CD4-positive, alpha-beta T cell (primary cell): ENCODE measurements at regions not wholly inside any gene's neighbourhood (a gene's known extent, or its start where the extent isn't known, plus 50 kb on each side); places are given as distances from the start of the nearest gene placed in this dataset.

Source experiments
- ATAC-seq: fragments of 200-7000 bp; cut with Tn5 transposase; one replicate; pipeline ENCODE4 v1.10.0; 2022; ENCODE audit warnings: mild to moderate bottlenecking; ENCODE audit not compliant: poor library complexity
- CTCF ChIA-PET: fragments of 350-600 bp; sonication (Branson Sonifier 250); formaldehyde crosslinking; loops from one replicate; lab custom pipeline; 2021; ENCODE audit warnings: antibody characterized with exemption, inconsistent platforms; lab: Charles Lee
- POLR2A ChIA-PET: fragments of 350-600 bp; sonication (Branson Sonifier 250); formaldehyde crosslinking; loops from one replicate; lab custom pipeline; 2021; ENCODE audit warnings: antibody characterized with exemption, inconsistent platforms; lab: Charles Lee
- DNase-seq, 14 experiments: peaks; one replicate each; pipeline ENCODE4 v3.0.0-alpha.2; 2013 to 2020; ENCODE audit warnings: mixed read lengths in 2 of 14
- H3K27ac ChIP-seq, 2 donors: one replicate each; pipeline versions ENCODE4 v1.5.1 to v1.7.0; 2013; ENCODE audit warnings: low read length in 2 of 2, low read depth in 1 of 2, mild to moderate bottlenecking in 1 of 2
- H3K27me3 ChIP-seq, 2 experiments: 1 replicate in 1 of 2; 2 replicates in 1 of 2; pipeline versions ENCODE4 v1.6.1 to v1.7.0; 2013; ENCODE audit warnings: low read length in 2 of 2, control low read depth in 1 of 2, mild to moderate bottlenecking in 1 of 2, moderate library complexity in 1 of 2; ENCODE audit not compliant: insufficient read depth in 2 of 2, control insufficient read depth in 1 of 2
- H3K36me3 ChIP-seq: one replicate; pipeline ENCODE4 v1.6.1; 2013; ENCODE audit warnings: low read length, control low read depth; ENCODE audit not compliant: insufficient read depth
- H3K4me1 ChIP-seq: one replicate; pipeline ENCODE4 v1.6.1; 2013; ENCODE audit warnings: low read length, control low read depth; ENCODE audit not compliant: insufficient read depth
- H3K4me3 ChIP-seq: one replicate; pipeline ENCODE4 v1.5.1; 2013; ENCODE audit warnings: mild to moderate bottlenecking, low read length, moderate library complexity
- H3K9me3 ChIP-seq, 2 experiments: 1 replicate in 1 of 2; 2 replicates in 1 of 2; pipeline versions ENCODE4 v1.6.1 to v1.7.0; 2013; ENCODE audit warnings: low read length in 2 of 2, mild to moderate bottlenecking in 2 of 2, control low read depth in 1 of 2, moderate library complexity in 1 of 2; ENCODE audit not compliant: control insufficient read depth in 1 of 2, insufficient read depth in 1 of 2
- H3K27ac Mint-ChIP-seq: one replicate; pipeline ENCODE4 v1.8.0; 2020; ENCODE audit warnings: mixed read lengths
- H3K27me3 Mint-ChIP-seq: one replicate; pipeline ENCODE4 v1.8.0; 2021; ENCODE audit warnings: mixed read lengths
- H3K36me3 Mint-ChIP-seq: one replicate; pipeline ENCODE4 v1.8.0; 2021; ENCODE audit warnings: low read depth, mixed read lengths
- H3K4me1 Mint-ChIP-seq: one replicate; pipeline ENCODE4 v1.8.0; 2021; ENCODE audit warnings: low read depth, mixed read lengths
- H3K4me3 Mint-ChIP-seq: one replicate; pipeline ENCODE4 v1.8.0; 2020; ENCODE audit warnings: mild to moderate bottlenecking, mixed read lengths
- H3K9me3 Mint-ChIP-seq: one replicate; pipeline ENCODE4 v1.8.0; 2020; ENCODE audit warnings: mixed read lengths
- intact Hi-C, 2 experiments: fragments of 100-400 bp; cut with DNase I in 1 of 2; cut with micrococcal nuclease in 1 of 2; formaldehyde crosslinking; loops; one replicate each; pipeline versions ENCODE4 v1.15.1 to v1.9.0; 2023 to 2025; cut with DNase I, micrococcal nuclease
- TF ChIP-seq, protein P1 (sequence below): fragments of 200-600 bp; IDR thresholded peaks from one replicate; pipeline ENCODE4 v1.8.0; 2022; ENCODE audit warnings: antibody characterized with exemption, mild to moderate bottlenecking

- POLR2A ChIA-PET = interaction anchor here (0.7 kb wide), 1 partner anchor 200 kb away, joined by 5 read pairs; no protein-coding TSS in a partner anchor
- Mint-ChIP-seq H3K27me3 (no peaks in the 10 kb centered on the region), H3K27ac (no peak overlapping the region), H3K9me3 (no peaks in the 10 kb centered on the region), H3K4me3 (no peak overlapping the region), H3K36me3 (no peaks in the 10 kb centered on the region), H3K4me1 (no peaks in the 10 kb centered on the region)
- ATAC-seq (no peak), DNase-seq (no peak)
- no peak overlapping the region for H3K27ac ChIP-seq
- intact Hi-C loops = no loop called here
- H3K9me3 ChIP-seq = peaks cover 0 to 4% of the 10 kb centered on the region in 2 experiments
- no peaks in the 10 kb centered on the region for H3K36me3 ChIP-seq
- CTCF ChIA-PET = no interaction called here
- H3K27me3 ChIP-seq = no peaks in the 10 kb centered on the region
- TF ChIP-seq, protein P1, sequence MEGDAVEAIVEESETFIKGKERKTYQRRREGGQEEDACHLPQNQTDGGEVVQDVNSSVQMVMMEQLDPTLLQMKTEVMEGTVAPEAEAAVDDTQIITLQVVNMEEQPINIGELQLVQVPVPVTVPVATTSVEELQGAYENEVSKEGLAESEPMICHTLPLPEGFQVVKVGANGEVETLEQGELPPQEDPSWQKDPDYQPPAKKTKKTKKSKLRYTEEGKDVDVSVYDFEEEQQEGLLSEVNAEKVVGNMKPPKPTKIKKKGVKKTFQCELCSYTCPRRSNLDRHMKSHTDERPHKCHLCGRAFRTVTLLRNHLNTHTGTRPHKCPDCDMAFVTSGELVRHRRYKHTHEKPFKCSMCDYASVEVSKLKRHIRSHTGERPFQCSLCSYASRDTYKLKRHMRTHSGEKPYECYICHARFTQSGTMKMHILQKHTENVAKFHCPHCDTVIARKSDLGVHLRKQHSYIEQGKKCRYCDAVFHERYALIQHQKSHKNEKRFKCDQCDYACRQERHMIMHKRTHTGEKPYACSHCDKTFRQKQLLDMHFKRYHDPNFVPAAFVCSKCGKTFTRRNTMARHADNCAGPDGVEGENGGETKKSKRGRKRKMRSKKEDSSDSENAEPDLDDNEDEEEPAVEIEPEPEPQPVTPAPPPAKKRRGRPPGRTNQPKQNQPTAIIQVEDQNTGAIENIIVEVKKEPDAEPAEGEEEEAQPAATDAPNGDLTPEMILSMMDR = no peak
- H3K4me3 ChIP-seq = no peak overlapping the region
- no peaks in the 10 kb centered on the region for H3K4me1 ChIP-seq
These were observed 597.2 kb downstream of the EDEM1 start for GRCh38 chr3:5784690-5785089.

DNA sequence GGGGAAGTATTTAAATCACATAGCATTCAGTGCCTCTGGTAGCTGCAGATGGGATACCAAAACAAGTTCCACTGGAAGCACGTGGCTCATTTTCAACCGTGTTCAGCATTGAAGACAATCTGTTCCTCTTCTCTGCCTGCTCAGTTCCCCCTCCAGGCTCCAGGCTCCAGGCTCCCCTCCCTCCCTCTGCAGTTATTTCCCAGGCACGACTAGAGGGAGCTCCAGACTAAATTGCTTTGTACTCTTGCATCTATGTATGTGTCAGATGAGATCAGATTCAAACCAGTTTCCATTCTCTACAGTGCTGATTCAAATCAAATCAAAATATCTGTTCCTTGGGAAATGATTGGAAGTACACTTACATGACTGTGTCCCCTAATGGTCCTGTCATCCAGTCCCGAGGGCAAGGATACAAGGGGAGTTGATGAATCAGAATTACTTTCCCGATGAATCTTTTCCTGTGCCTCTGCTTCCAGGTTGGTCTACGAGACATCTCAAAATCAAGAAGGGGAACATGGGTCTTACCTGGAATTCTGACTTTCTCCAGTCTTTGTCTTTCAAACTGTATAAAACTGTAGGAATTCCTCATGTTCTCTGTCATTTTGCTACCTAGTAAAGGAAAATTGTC is 600.5 kb downstream of the EDEM1 start:
- ATAC-seq (no peak), DNase-seq (peak in 1 of 14 experiments; percentile 1)
- Mint-ChIP-seq H3K9me3 (peaks cover 2% of the 10 kb centered on the region), H3K27ac (no peak overlapping the region), H3K27me3 (no peaks in the 10 kb centered on the region), H3K4me3 (no peak overlapping the region), H3K36me3 (no peaks in the 10 kb centered on the region), H3K4me1 (no peaks in the 10 kb centered on the region)
- Histone ChIP-seq H3K4me1 (no peaks in the 10 kb centered on the region), H3K27ac (no peak overlapping the region), H3K36me3 (no peaks in the 10 kb centered on the region), H3K4me3 (no peak overlapping the region), H3K27me3 (no peaks in the 10 kb centered on the region), H3K9me3 (peaks cover 0 to 4% of the 10 kb centered on the region in 2 experiments)
- ChIA-PET CTCF (no interaction called here), POLR2A (no interaction called here)
- TF ChIP-seq, protein P1 = no peak
- intact Hi-C loops = no loop called here

GRCh38 chr3:5788496-5788895 is 601.0 kb downstream of the EDEM1 start:
- H3K36me3 Mint-ChIP-seq = no peaks in the 10 kb centered on the region
- peaks cover 0 to 4% of the 10 kb centered on the region in 2 experiments for H3K9me3 ChIP-seq
- H3K4me1 Mint-ChIP-seq = no peaks in the 10 kb centered on the region
- CTCF ChIA-PET = no interaction called here
- no peaks in the 10 kb centered on the region for H3K27me3 Mint-ChIP-seq
- H3K9me3 Mint-ChIP-seq = peaks cover 2% of the 10 kb centered on the region
- ATAC-seq = no peak
- no peak overlapping the region for H3K4me3 ChIP-seq
- H3K36me3 ChIP-seq = no peaks in the 10 kb centered on the region
- no peak overlapping the region for H3K27ac ChIP-seq
- no peak overlapping the region for H3K27ac Mint-ChIP-seq
- no peaks in the 10 kb centered on the region for H3K27me3 ChIP-seq
- intact Hi-C loops = no loop called here
- H3K4me1 ChIP-seq = no peaks in the 10 kb centered on the region
- TF ChIP-seq, protein P1 = no peak
- no peak overlapping the region for H3K4me3 Mint-ChIP-seq
- POLR2A ChIA-PET = no interaction called here
- no peak for DNase-seq
